Omental fat pad (tissue), 3 donors: ENCODE measurements at regions not wholly inside any gene's neighbourhood (a gene's known extent, or its start where the extent isn't known, plus 50 kb on each side); places are given as distances from the start of the nearest gene placed in this dataset.

ENCODE experiments used
- ATAC-seq: fragments of 150-250 bp; one replicate; pipeline ENCODE4 v1.9.1; 2016; ENCODE audit warnings: mild to moderate bottlenecking, moderate library complexity; ENCODE audit not compliant: low FRiP score
- DNase-seq: peaks from one replicate; pipeline ENCODE4 v3.0.0-alpha.2; 2019; ENCODE audit warnings: low spot score
- CTCF ChIP-seq, 3 donors: fragments of 450-650 bp; IDR thresholded peaks; one replicate each; pipeline ENCODE4 v1.5.1; 2016 to 2017; ENCODE audit warnings: antibody characterized with exemption in 3 of 3, mild to moderate bottlenecking in 3 of 3, moderate library complexity in 2 of 3

DNA sequence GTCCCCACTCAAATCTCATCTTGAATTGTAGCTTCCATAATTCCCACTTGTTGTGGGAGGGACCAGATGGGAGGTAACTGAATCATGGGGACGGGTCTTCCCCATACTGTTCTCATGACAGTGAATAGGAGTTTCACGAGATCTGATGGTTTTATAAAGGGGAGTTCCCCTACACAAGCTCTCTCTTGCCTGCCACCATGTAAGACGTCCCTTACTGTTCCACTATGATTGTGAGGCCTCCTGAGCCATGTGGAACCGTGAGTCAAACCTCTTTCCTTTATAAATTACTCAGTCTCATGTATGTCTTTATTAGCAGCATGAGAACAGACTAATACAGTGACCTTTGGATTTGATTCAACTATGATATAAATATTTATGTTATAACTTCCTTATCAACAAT, 78.0 kb downstream of the CYRIA start:
- ATAC-seq = no peak
- TF ChIP-seq CTCF (IDR thresholded peaks at IDR 0.05) = no peak
- no peak for DNase-seq

DNA sequence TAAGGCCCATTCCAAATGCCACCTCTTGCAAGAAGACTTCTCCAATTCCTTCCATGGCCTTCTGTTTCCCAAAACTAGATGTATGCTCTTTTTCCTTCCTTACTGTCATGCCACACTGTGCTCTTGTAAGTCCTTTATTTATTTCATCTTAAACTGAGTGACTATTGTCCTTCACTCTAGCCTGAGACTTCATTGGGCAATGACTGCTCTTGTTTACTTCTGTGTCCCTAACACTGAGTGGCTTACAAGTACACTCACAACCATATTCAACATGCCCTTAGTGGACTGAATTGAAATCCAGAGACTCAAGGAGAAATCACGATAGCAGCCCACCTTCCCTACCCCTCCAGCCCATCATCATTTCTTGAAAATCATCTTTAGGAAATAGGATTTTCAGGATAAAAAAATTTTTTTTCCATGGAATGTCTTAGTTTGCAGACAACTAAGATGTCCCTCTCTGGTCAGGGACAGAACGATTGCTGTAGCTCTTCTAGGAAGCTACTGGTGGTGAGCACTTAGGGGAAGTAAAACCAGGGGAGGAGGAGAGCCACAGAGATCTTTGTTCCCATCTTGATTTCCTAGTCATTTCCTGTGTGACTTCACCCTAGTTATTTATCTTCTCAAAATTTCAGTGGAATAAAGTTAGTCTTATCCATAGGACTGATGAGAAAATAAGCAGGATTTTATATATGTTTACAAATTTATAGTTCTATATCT, 80.7 kb downstream of the CYRIA start:
- no peak for DNase-seq
- TF ChIP-seq CTCF (IDR thresholded peaks at IDR 0.05) = no peak
- ATAC-seq = no peak

DNA sequence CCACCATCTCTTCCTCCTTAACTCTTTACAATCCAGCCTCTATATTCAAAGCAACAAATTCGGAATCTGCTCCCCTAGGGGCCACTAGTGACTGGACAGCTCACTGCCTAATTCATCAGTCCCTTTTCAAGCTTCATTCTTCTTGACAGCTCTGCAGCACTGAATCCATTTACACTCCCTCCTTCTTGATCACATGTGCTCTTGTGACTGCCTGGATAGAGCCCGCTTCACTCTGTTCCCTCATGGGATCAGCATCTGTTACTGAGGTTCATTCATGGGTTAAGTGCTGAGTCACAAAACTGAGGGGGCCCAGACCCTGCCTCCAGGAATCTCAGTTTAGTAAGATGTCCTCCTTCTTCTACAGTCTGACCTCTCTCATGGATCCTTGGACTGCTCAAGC, 81.5 kb downstream of the CYRIA start:
- DNase-seq (no peak), ATAC-seq (no peak)
- no peak for TF ChIP-seq CTCF (IDR thresholded peaks at IDR 0.05)

DNA sequence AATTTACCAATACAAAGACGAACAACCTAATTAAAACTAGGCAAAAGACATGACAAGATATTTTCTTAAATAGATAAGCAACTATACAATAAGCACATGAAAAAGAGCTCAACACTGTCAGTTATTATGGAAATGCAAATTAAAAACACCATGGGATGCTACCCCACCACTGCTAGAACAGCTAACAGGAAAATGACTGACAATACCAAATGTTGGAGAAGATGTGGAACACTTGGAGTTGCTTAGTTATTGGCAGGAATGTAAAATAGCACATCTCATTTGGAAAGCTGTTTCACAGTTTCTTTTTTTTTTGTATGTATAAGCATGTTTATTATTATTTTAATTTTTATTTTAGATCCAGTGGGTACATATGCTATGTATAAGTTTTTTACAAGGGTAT, 84.4 kb downstream of the CYRIA start:
- DNase-seq = no peak
- TF ChIP-seq CTCF (IDR thresholded peaks at IDR 0.05) = no peak
- no peak for ATAC-seq

DNA sequence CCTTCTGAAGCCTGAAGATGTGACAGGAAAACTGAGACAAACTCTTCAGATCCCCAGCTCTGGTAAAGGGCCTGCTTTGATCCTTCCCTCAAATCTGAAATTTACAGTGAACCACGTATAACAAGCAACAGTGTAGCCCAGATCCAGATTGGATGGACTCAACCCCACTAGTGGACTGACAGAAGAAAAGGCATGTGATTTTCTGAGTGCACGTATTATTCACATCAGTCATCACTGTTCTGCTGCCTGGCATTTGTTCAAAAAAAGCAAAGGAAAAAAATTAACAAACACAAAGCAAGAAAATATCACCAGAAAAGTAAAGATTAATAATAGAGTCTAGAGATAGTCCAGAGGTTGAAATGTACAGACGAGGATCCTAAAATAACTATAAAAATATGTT, 87.6 kb downstream of the CYRIA start:
- DNase-seq (no peak), ATAC-seq (no peak)
- no peak for TF ChIP-seq CTCF (IDR thresholded peaks at IDR 0.05)

- ATAC-seq (no peak), DNase-seq (no peak)
These were observed 95.1 kb downstream of the CYRIA start for GRCh38 chr2:16570516-16570915.

More at GRCh38 chr2:16570516-16570915, 95.1 kb downstream of the CYRIA start:
- TF ChIP-seq CTCF (IDR thresholded peaks at IDR 0.05) = no peak
